Common myeloid progenitor, CD34-positive (primary cell): ENCODE measurements at regions not wholly inside any gene's neighbourhood (a gene's known extent, or its start where the extent isn't known, plus 50 kb on each side); places are given as distances from the start of the nearest gene placed in this dataset.

Experiments
- CTCF ChIA-PET: fragments of 350-600 bp; sonication (Branson Sonifier 250); formaldehyde crosslinking; loops from one replicate; lab custom pipeline; 2021; ENCODE audit warnings: antibody characterized with exemption; lab: Charles Lee
- POLR2A ChIA-PET: fragments of 350-600 bp; sonication (Branson Sonifier 250); formaldehyde crosslinking; loops from one replicate; lab custom pipeline; 2021; ENCODE audit warnings: antibody characterized with exemption; lab: Charles Lee
- DNase-seq, 3 donors: peaks; one replicate each; pipeline versions ENCODE4 v3.0.0 to v3.0.0-alpha.2; 2013
- H3K27ac ChIP-seq, 2 experiments: 1 replicate in 1 of 2; 2 replicates in 1 of 2; pipeline ENCODE4 v1.7.0; 2013; ENCODE audit warnings: inconsistent platforms in 2 of 2, low read length in 2 of 2, mild to moderate bottlenecking in 2 of 2, low read depth in 1 of 2, moderate library complexity in 1 of 2; ENCODE audit not compliant: severe bottlenecking in 2 of 2, insufficient read depth in 1 of 2, poor library complexity in 1 of 2
- H3K27me3 ChIP-seq, 5 experiments: replicated peaks in 2 of 5; 1 replicate in 3 of 5; 2 replicates in 2 of 5; pipeline versions ENCODE4 v1.6.1 to v1.7.0; 2013; ENCODE audit warnings: low read length in 4 of 5, mild to moderate bottlenecking in 2 of 5, moderate library complexity in 2 of 5, inconsistent platforms in 1 of 5; ENCODE audit not compliant: insufficient read depth in 5 of 5, control insufficient read depth in 4 of 5
- H3K36me3 ChIP-seq, 4 experiments: 1 replicate in 2 of 4; 2 replicates in 2 of 4; pipeline versions ENCODE4 v1.6.1 to v1.7.0; 2013; ENCODE audit warnings: low read length in 3 of 4, control low read depth in 1 of 4, mild to moderate bottlenecking in 1 of 4; ENCODE audit not compliant: control insufficient read depth in 4 of 4, insufficient read depth in 4 of 4
- H3K4me1 ChIP-seq, 4 experiments: 1 replicate in 3 of 4; 2 replicates in 1 of 4; pipeline versions ENCODE4 v1.6.1 to v1.7.1; 2013; ENCODE audit warnings: low read length in 3 of 4, mild to moderate bottlenecking in 3 of 4, control low read depth in 1 of 4, inconsistent platforms in 1 of 4, moderate library complexity in 1 of 4; ENCODE audit not compliant: control insufficient read depth in 4 of 4, insufficient read depth in 4 of 4; ENCODE audit errors: control extremely low read depth in 1 of 4
- H3K4me3 ChIP-seq, 7 experiments: 1 replicate in 4 of 7; 2 replicates in 3 of 7; pipeline versions ENCODE4 v1.5.1 to v1.7.0; 2013; ENCODE audit warnings: mild to moderate bottlenecking in 7 of 7, low read length in 6 of 7, moderate library complexity in 6 of 7, inconsistent platforms in 2 of 7, low read depth in 2 of 7, control low read depth in 1 of 7; ENCODE audit not compliant: insufficient read depth in 4 of 7, control insufficient read depth in 1 of 7; ENCODE audit errors: extremely low read depth in 1 of 7
- H3K9me3 ChIP-seq, 5 experiments: 1 replicate in 4 of 5; 2 replicates in 1 of 5; pipeline versions ENCODE4 v1.6.1 to v1.7.1; 2013; ENCODE audit warnings: low read length in 4 of 5, mild to moderate bottlenecking in 2 of 5, inconsistent platforms in 1 of 5, low read depth in 1 of 5, moderate library complexity in 1 of 5; ENCODE audit not compliant: control insufficient read depth in 4 of 5, insufficient read depth in 2 of 5; ENCODE audit errors: control extremely low read depth in 1 of 5
- WGBS: methylation state at CpG from one replicate; pipeline ENCODE4 v1.1.5; 2013; ENCODE audit not compliant: insufficient coverage; 5-methylcytosine and 5-hydroxymethylcytosine counted together

DNA sequence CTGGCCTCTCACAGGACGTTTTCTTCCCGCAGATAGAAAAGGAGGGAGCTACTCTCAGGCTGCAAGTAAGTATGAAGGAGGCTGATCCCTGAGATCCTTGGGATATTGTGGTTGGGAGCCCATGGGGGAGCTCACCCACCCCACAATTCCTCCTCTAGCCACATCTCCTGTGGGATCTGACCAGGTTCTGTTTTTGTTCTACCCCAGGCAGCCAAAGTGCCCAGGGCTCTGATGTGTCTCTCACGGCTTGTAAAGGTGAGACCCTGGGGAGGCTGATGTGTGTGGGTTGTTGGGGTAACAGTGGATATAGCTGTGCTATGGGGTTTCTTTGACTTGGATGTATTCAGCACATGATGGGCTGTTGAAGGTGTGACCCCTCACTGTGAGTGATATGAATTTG, 52.0 kb upstream of the POLR1H start:
- DNase-seq: no peak
- peaks cover 0 to 6% (median 0%) of the 10 kb centered on the region in 4 experiments for H3K36me3 ChIP-seq
- WGBS: 100% methylated on average over 1 of the region's 3 CpGs
- ChIA-PET POLR2A (no interaction called here), CTCF (interaction anchor here (0.7 to 6.6 kb wide), 5 partner anchors 24 to 161 kb away, joined by 3 to 52 read pairs (median 4); no protein-coding TSS in a partner anchor)
- peaks cover 0 to 19% (median 16%) of the 10 kb centered on the region in 4 experiments for H3K4me1 ChIP-seq
- no peak overlapping the region for H3K27ac ChIP-seq
- no peak overlapping the region for H3K4me3 ChIP-seq
- peaks cover 5 to 51% (median 25%) of the 10 kb centered on the region in 5 experiments for H3K27me3 ChIP-seq
- no peaks in the 10 kb centered on the region for H3K9me3 ChIP-seq
